Lower leg skin (tissue), 3 donors: ENCODE measurements at regions not wholly inside any gene's neighbourhood (a gene's known extent, or its start where the extent isn't known, plus 50 kb on each side); places are given as distances from the start of the nearest gene placed in this dataset.

Experiments
- POLR2A ChIP-seq, 2 donors: fragments of 450-650 bp; IDR thresholded peaks; one replicate each; pipeline ENCODE4 v1.6.1; 2016 to 2017; ENCODE audit warnings: antibody characterized with exemption in 2 of 2, mild to moderate bottlenecking in 1 of 2, moderate library complexity in 1 of 2
- TF ChIP-seq, protein P1 (sequence below), 3 donors: fragments of 450-650 bp; IDR thresholded peaks; one replicate each; pipeline ENCODE4 v1.5.1; 2016; ENCODE audit warnings: antibody characterized with exemption in 3 of 3, mild to moderate bottlenecking in 3 of 3, moderate library complexity in 2 of 3

DNA sequence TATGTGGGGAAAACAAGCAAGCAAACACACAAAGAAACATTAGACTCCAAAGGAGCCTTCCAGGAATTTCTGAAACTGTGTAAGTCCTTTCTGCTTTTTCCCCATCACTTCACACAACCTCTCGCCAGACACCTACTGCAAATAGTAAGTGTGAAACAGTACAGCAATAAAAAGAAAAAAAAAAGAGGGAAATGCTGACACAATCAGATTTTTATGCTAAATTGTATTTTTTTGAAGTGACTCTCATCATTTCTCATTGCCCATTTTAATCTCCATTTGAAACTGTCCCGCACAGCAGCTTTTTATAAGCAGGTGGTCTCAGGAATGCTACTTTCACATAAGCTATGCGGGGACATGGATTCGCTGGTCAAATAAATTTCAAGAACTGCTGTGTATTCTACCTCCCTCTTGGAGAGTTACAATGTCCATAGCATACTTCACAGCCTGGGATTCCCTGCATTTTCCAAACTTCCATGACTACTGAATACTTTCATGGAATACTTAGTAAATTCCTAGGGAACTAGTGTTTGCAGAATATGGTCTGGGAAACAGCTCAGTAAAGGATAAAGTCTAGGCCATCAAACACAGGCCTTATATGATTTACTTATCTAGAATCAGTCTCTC is 139.9 kb upstream of the TSHZ2 start:
- TF ChIP-seq, protein P1, sequence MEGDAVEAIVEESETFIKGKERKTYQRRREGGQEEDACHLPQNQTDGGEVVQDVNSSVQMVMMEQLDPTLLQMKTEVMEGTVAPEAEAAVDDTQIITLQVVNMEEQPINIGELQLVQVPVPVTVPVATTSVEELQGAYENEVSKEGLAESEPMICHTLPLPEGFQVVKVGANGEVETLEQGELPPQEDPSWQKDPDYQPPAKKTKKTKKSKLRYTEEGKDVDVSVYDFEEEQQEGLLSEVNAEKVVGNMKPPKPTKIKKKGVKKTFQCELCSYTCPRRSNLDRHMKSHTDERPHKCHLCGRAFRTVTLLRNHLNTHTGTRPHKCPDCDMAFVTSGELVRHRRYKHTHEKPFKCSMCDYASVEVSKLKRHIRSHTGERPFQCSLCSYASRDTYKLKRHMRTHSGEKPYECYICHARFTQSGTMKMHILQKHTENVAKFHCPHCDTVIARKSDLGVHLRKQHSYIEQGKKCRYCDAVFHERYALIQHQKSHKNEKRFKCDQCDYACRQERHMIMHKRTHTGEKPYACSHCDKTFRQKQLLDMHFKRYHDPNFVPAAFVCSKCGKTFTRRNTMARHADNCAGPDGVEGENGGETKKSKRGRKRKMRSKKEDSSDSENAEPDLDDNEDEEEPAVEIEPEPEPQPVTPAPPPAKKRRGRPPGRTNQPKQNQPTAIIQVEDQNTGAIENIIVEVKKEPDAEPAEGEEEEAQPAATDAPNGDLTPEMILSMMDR (IDR thresholded peaks at IDR 0.05) = no peak
- no peak for TF ChIP-seq POLR2A (IDR thresholded peaks at IDR 0.05)
